ENCODE measurements at regions not wholly inside any gene's neighbourhood (a gene's known extent, or its start where the extent isn't known, plus 50 kb on each side); places are given as distances from the start of the nearest gene placed in this dataset.

- TF ChIP-seq CTCF (IDR thresholded peaks at IDR 0.05) (no peak), POLR2A (IDR thresholded peaks at IDR 0.05) (no peak)
Observed at GRCh38 chr19:30158893-30159245, 213.3 kb upstream of the ZNF536 start.
